Progenitor cell of endocrine pancreas (in vitro differentiated cells): ENCODE measurements at regions not wholly inside any gene's neighbourhood (a gene's known extent, or its start where the extent isn't known, plus 50 kb on each side); places are given as distances from the start of the nearest gene placed in this dataset.

ENCODE experiments used
- DNase-seq: peaks from one replicate; pipeline ENCODE4 v3.0.0; 2021; ENCODE audit warnings: low spot score; ENCODE audit not compliant: unreplicated experiment
- H3K27ac Mint-ChIP-seq: 2 replicates; pipeline ENCODE4 v1.8.0; 2021; ENCODE audit warnings: mild to moderate bottlenecking, moderate library complexity, mixed read lengths
- H3K27me3 Mint-ChIP-seq: 2 replicates; pipeline ENCODE4 v1.8.0; 2021; ENCODE audit warnings: mixed read lengths
- H3K36me3 Mint-ChIP-seq: 2 replicates; pipeline ENCODE4 v1.8.0; 2022; ENCODE audit warnings: mixed read lengths; ENCODE audit not compliant: insufficient read depth
- H3K4me1 Mint-ChIP-seq: 2 replicates; pipeline ENCODE4 v1.8.0; 2021; ENCODE audit warnings: low read depth, mixed read lengths
- H3K4me3 Mint-ChIP-seq: 2 replicates; pipeline ENCODE4 v1.8.0; 2021; ENCODE audit warnings: low read depth, mild to moderate bottlenecking, moderate library complexity, mixed read lengths
- H3K9me3 Mint-ChIP-seq: 2 replicates; pipeline ENCODE4 v1.8.0; 2021; ENCODE audit warnings: low read depth, mixed read lengths
- CTCF ChIP-seq: fragments of 200-600 bp; sonication (generic); IDR thresholded peaks from one replicate; pipeline ENCODE4 v1.5.0; 2021; ENCODE audit warnings: antibody characterized with exemption, mild to moderate bottlenecking; ENCODE audit not compliant: unreplicated experiment

- no peak for TF ChIP-seq CTCF
- no peaks in the 10 kb centered on the region for H3K4me1 Mint-ChIP-seq
- H3K36me3 Mint-ChIP-seq, result no peaks in the 10 kb centered on the region
- H3K27me3 Mint-ChIP-seq, result peaks cover 21% of the 10 kb centered on the region
- no peak for DNase-seq
- H3K27ac Mint-ChIP-seq, result no peak overlapping the region
- no peaks in the 10 kb centered on the region for H3K9me3 Mint-ChIP-seq
- no peak overlapping the region for H3K4me3 Mint-ChIP-seq
Measured at GRCh38 chr22:49402169-49402568, 425.5 kb downstream of the BRD1 start.

GRCh38 chr22:49400941-49401598 is 426.6 kb downstream of the BRD1 start:
- H3K27me3 Mint-ChIP-seq, result peaks cover 10% of the 10 kb centered on the region
- DNase-seq, result no peak
- no peaks in the 10 kb centered on the region for H3K9me3 Mint-ChIP-seq
- no peak overlapping the region for H3K27ac Mint-ChIP-seq
- H3K4me3 Mint-ChIP-seq, result no peak overlapping the region
- no peak for TF ChIP-seq CTCF
- H3K36me3 Mint-ChIP-seq, result no peaks in the 10 kb centered on the region
- no peaks in the 10 kb centered on the region for H3K4me1 Mint-ChIP-seq

GRCh38 chr22:49400136-49400940 is 427.3 kb downstream of the BRD1 start:
- Mint-ChIP-seq H3K27ac (no peak overlapping the region), H3K9me3 (no peaks in the 10 kb centered on the region), H3K4me3 (no peak overlapping the region), H3K4me1 (no peaks in the 10 kb centered on the region), H3K27me3 (peaks cover 8% of the 10 kb centered on the region), H3K36me3 (no peaks in the 10 kb centered on the region)
- TF ChIP-seq CTCF, result no peak
- DNase-seq, result no peak

- no peaks in the 10 kb centered on the region for H3K9me3 Mint-ChIP-seq
- H3K27me3 Mint-ChIP-seq, result peaks cover 13% of the 10 kb centered on the region
- TF ChIP-seq CTCF, result no peak
- DNase-seq, result no peak
- no peak overlapping the region for H3K4me3 Mint-ChIP-seq
- H3K36me3 Mint-ChIP-seq, result no peaks in the 10 kb centered on the region
- no peak overlapping the region for H3K27ac Mint-ChIP-seq
- H3K4me1 Mint-ChIP-seq, result no peaks in the 10 kb centered on the region
Measured at GRCh38 chr22:49398646-49399045, 429.0 kb downstream of the BRD1 start.

- no peaks in the 10 kb centered on the region for H3K36me3 Mint-ChIP-seq
- DNase-seq, result no peak
- no peaks in the 10 kb centered on the region for H3K4me1 Mint-ChIP-seq
- no peak overlapping the region for H3K4me3 Mint-ChIP-seq
- H3K9me3 Mint-ChIP-seq, result no peaks in the 10 kb centered on the region
- peaks cover 9% of the 10 kb centered on the region for H3K27me3 Mint-ChIP-seq
- TF ChIP-seq CTCF, result no peak
- H3K27ac Mint-ChIP-seq, result no peak overlapping the region
Measured at GRCh38 chr22:49398115-49398514, 429.6 kb downstream of the BRD1 start.
